SK-N-SH (cell line): ENCODE measurements at regions not wholly inside any gene's neighbourhood (a gene's known extent, or its start where the extent isn't known, plus 50 kb on each side); places are given as distances from the start of the nearest gene placed in this dataset.

Experiments used
- CTCF ChIA-PET: fragments of 300-600, 350-600 bp; formaldehyde crosslinking; extraction: SDS; loops from one replicate; lab custom pipeline; 2021; lab: Yijun Ruan, JAX
- POLR2A ChIA-PET: fragments of 350-600 bp; sonication (Branson Sonifier 250); formaldehyde crosslinking; extraction: SDS; loops from one replicate; lab custom pipeline; 2020; ENCODE audit warnings: antibody characterized with exemption, inconsistent platforms; lab: Yijun Ruan, JAX
- DNase-seq: peaks from one replicate; pipeline ENCODE4 v3.0.0; 2012
- H2AFZ ChIP-seq: fragments of 200-600 bp; sonication (generic); 2 replicates; pipeline ENCODE4 v1.8.1; 2016; ENCODE audit warnings: antibody characterized with exemption, mild to moderate bottlenecking, low read depth
- H3F3A ChIP-seq: fragments of 200-600 bp; sonication (generic); replicated peaks from 2 replicates; pipeline ENCODE3; 2016; ENCODE audit warnings: antibody characterized with exemption, mild to moderate bottlenecking; ENCODE audit not compliant: insufficient read depth
- H3K27ac ChIP-seq, 2 experiments: fragments of 200-500 bp in 1 of 2; fragments of 200-600 bp in 1 of 2; sonication (Bioruptor generic) in 1 of 2; sonication (generic), shearing (Covaris generic) in 1 of 2; 2 replicates each; pipeline versions ENCODE4 v1.5.1 to v1.6.1; 2014 to 2016; ENCODE audit warnings: low read depth in 2 of 2, inconsistent platforms in 1 of 2, low read length in 1 of 2, mild to moderate bottlenecking in 1 of 2, mixed read lengths in 1 of 2
- H3K27me3 ChIP-seq: fragments of 200-600 bp; sonication (generic), shearing (Covaris generic); 2 replicates; pipeline ENCODE4 v1.6.1; 2016; ENCODE audit warnings: mixed run types; ENCODE audit not compliant: insufficient read depth
- H3K36me3 ChIP-seq, 2 experiments: fragments of 200-500 bp in 1 of 2; fragments of 200-600 bp in 1 of 2; sonication (Bioruptor generic) in 1 of 2; sonication (generic) in 1 of 2; replicated peaks in 1 of 2; 2 replicates each; pipeline versions ENCODE3 to v1.5.1; 2014 to 2016; ENCODE audit warnings: low read length in 1 of 2, mild to moderate bottlenecking in 1 of 2; ENCODE audit not compliant: insufficient read depth in 2 of 2, control insufficient read depth in 1 of 2
- H3K4me1 ChIP-seq, 2 experiments: fragments of 200-500 bp in 1 of 2; fragments of 200-600 bp in 1 of 2; sonication (Bioruptor generic) in 1 of 2; sonication (generic), shearing (Covaris generic) in 1 of 2; 2 replicates each; pipeline versions ENCODE4 v1.5.1 to v1.6.1; 2014 to 2016; ENCODE audit warnings: low read depth in 1 of 2, low read length in 1 of 2, mixed run types in 1 of 2; ENCODE audit not compliant: insufficient read depth in 2 of 2, control insufficient read depth in 1 of 2
- H3K4me2 ChIP-seq: fragments of 200-600 bp; sonication (generic), shearing (Covaris generic); 2 replicates; pipeline ENCODE4 v1.6.1; 2017; ENCODE audit warnings: mixed run types
- H3K4me3 ChIP-seq, 2 experiments: fragments of 200-500 bp in 1 of 2; fragments of 200-600 bp in 1 of 2; sonication (Bioruptor generic) in 1 of 2; sonication (generic), shearing (Covaris generic) in 1 of 2; 2 replicates each; pipeline versions ENCODE4 v1.5.1 to v1.8.1; 2014 to 2016; ENCODE audit warnings: low read depth in 2 of 2, inconsistent platforms in 1 of 2, low read length in 1 of 2, mild to moderate bottlenecking in 1 of 2, mixed read lengths in 1 of 2, moderate library complexity in 1 of 2
- H3K79me2 ChIP-seq: fragments of 200-600 bp; sonication (generic); 2 replicates; pipeline ENCODE4 v1.8.1; 2017; ENCODE audit warnings: mild to moderate bottlenecking; ENCODE audit not compliant: insufficient read depth
- H3K9ac ChIP-seq: fragments of 200-600 bp; sonication (generic); 2 replicates; pipeline ENCODE4 v1.6.1; 2017; ENCODE audit warnings: mixed run types
- H3K9me2 ChIP-seq: fragments of 200-600 bp; sonication (generic); 2 replicates; pipeline ENCODE4 v1.6.1; 2017; ENCODE audit warnings: mixed run types
- H3K9me3 ChIP-seq: fragments of 200-600 bp; sonication (generic); 2 replicates; pipeline ENCODE4 v1.6.1; 2017; ENCODE audit warnings: mixed run types, mild to moderate bottlenecking, moderate library complexity
- H4K20me1 ChIP-seq: fragments of 200-600 bp; sonication (generic); 2 replicates; pipeline ENCODE4 v1.6.1; 2017; ENCODE audit warnings: mild to moderate bottlenecking, mixed run types; ENCODE audit not compliant: insufficient read depth
- CTCF ChIP-seq: fragments of 200-600 bp; sonication (generic); IDR thresholded peaks from 2 replicates; pipeline ENCODE4 v1.6.1; 2017; ENCODE audit warnings: antibody characterized with exemption, mild to moderate bottlenecking, moderate library complexity
- IRF3 ChIP-seq: fragments of 150-350 bp; IDR thresholded peaks from 2 replicates; pipeline ENCODE4 v1.6.1; 2016; ENCODE audit warnings: mild to moderate bottlenecking, low read depth, low read length
- MEF2A ChIP-seq: IDR thresholded peaks from 2 replicates; pipeline ENCODE4 v1.4.0; 2012; ENCODE audit warnings: low read depth, borderline replicate concordance
- MXI1 ChIP-seq: IDR thresholded peaks from 2 replicates; pipeline ENCODE4 v1.6.1; 2012; ENCODE audit warnings: mild to moderate bottlenecking, low read depth, low read length, improper control_type of control experiment
- POLR2AphosphoS5 ChIP-seq: IDR thresholded peaks from 2 replicates; pipeline ENCODE4 v1.6.1; 2012; ENCODE audit warnings: low read depth, low read length
- RAD21 ChIP-seq: IDR thresholded peaks from 2 replicates; pipeline ENCODE4 v1.6.1; 2012; ENCODE audit warnings: mild to moderate bottlenecking, low read length
- RCOR1 ChIP-seq: fragments of 150-350 bp; IDR thresholded peaks from 2 replicates; pipeline ENCODE4 v1.6.1; 2017; ENCODE audit warnings: antibody characterized with exemption, low read length
- REST ChIP-seq: IDR thresholded peaks from 2 replicates; pipeline ENCODE4 v1.6.1; 2012; ENCODE audit warnings: mild to moderate bottlenecking, low read depth, low read length, moderate library complexity
- RFX5 ChIP-seq: IDR thresholded peaks from 2 replicates; pipeline ENCODE4 v1.6.1; 2012; ENCODE audit warnings: mild to moderate bottlenecking, improper control_type of control experiment, low read length
- SIN3A ChIP-seq: IDR thresholded peaks from 2 replicates; pipeline ENCODE4 v1.6.1; 2012; ENCODE audit warnings: low read depth, mild to moderate bottlenecking, low read length, moderate library complexity, borderline replicate concordance
- WGBS: methylation state at CpG from one replicate; pipeline ENCODE4 v1.1.6; 2017; ENCODE audit warnings: low lambda C conversion rate; 5-methylcytosine and 5-hydroxymethylcytosine counted together

- Histone ChIP-seq H3K9ac (no peak overlapping the region), H3K27ac (no peak overlapping the region)
- TF ChIP-seq MEF2A (no peak), IRF3 (no peak), RFX5 (no peak), CTCF (no peak), SIN3A (no peak), MXI1 (no peak), REST (no peak), POLR2AphosphoS5 (no peak)
- TF ChIP-seq, all 33 proteins: peak for 0
- Histone ChIP-seq H3K27me3 (no peaks in the 10 kb centered on the region), H3K4me1 (no peaks in the 10 kb centered on the region), H2AFZ (no peak overlapping the region), H3K9me3 (0 out of 2 replicates have a peak, but pooled peaks cover 3% of the 10 kb centered on the region), H3K79me2 (no peaks in the 10 kb centered on the region), H3K4me3 (no peak overlapping the region), H3K4me2 (no peak overlapping the region), H3K9me2 (no peaks in the 10 kb centered on the region), H3K36me3 (no peaks in the 10 kb centered on the region), H4K20me1 (no peaks in the 10 kb centered on the region), H3F3A (no peaks in the 10 kb centered on the region)
- ChIA-PET CTCF (no interaction called here), POLR2A (no interaction called here)
- no peak for DNase-seq
Observed at GRCh38 chrX:42459735-42460134, 318.2 kb downstream of the PPP1R2C start.

- Histone ChIP-seq H3K27ac (no peak overlapping the region), H4K20me1 (no peaks in the 10 kb centered on the region), H3K9me2 (no peaks in the 10 kb centered on the region), H3K36me3 (no peaks in the 10 kb centered on the region), H3K9ac (no peak overlapping the region), H3F3A (no peaks in the 10 kb centered on the region), H2AFZ (no peak overlapping the region), H3K4me1 (no peaks in the 10 kb centered on the region), H3K4me2 (no peak overlapping the region), H3K27me3 (no peaks in the 10 kb centered on the region), H3K9me3 (0 out of 2 replicates have a peak, but pooled peaks cover 3% of the 10 kb centered on the region), H3K79me2 (no peaks in the 10 kb centered on the region), H3K4me3 (no peak overlapping the region)
- ChIA-PET CTCF (no interaction called here), POLR2A (no interaction called here)
- no peak for DNase-seq
- 19% methylated on average over 9 of the region's 9 CpGs for WGBS
- TF ChIP-seq RAD21 (no peak), RCOR1 (no peak)
Observed at GRCh38 chrX:42456176-42456700, 321.7 kb downstream of the PPP1R2C start.
